Coronary artery (tissue), 2 donors: ENCODE measurements at regions not wholly inside any gene's neighbourhood (a gene's known extent, or its start where the extent isn't known, plus 50 kb on each side); places are given as distances from the start of the nearest gene placed in this dataset.

Experiments
- DNase-seq: peaks from one replicate; pipeline ENCODE4 v3.0.0-alpha.2; 2017; ENCODE audit warnings: low spot score
- H3K27ac ChIP-seq, 2 donors: fragments of 200-600 bp; sonication (generic); one replicate each; pipeline ENCODE4 v1.5.1; 2016 to 2019
- H3K4me3 ChIP-seq: fragments of 200-600 bp; sonication (generic); 2 replicates; pipeline ENCODE4 v1.5.1; 2016; ENCODE audit warnings: mild to moderate bottlenecking, moderate library complexity
- CTCF ChIP-seq: fragments of 200-600 bp; sonication (generic); IDR thresholded peaks from one replicate; pipeline ENCODE4 v1.5.1; 2019; ENCODE audit warnings: antibody characterized with exemption

- Histone ChIP-seq H3K27ac (no peak overlapping the region), H3K4me3 (no peak overlapping the region)
- TF ChIP-seq CTCF = no peak
- no peak for DNase-seq
Observed at GRCh38 chr7:9013940-9014339, 580.5 kb downstream of the NXPH1 start.

- no peak overlapping the region for H3K4me3 ChIP-seq
- H3K27ac ChIP-seq = no peak overlapping the region
- TF ChIP-seq CTCF = no peak
- DNase-seq = no peak
Observed at GRCh38 chr7:9017286-9017685, 583.9 kb downstream of the NXPH1 start.

- TF ChIP-seq CTCF = no peak
Observed at GRCh38 chr7:9022456-9022855, 589.0 kb downstream of the NXPH1 start.

GRCh38 chr7:9023675-9024294 lies 590.4 kb downstream of the NXPH1 start:
- no peak for TF ChIP-seq CTCF
- H3K4me3 ChIP-seq = no peak overlapping the region
- DNase-seq = no peak
- no peak overlapping the region for H3K27ac ChIP-seq

More at GRCh38 chr7:9022456-9022855, 589.0 kb downstream of the NXPH1 start:
- Histone ChIP-seq H3K4me3 (no peak overlapping the region), H3K27ac (no peak overlapping the region)
- no peak for DNase-seq

- no peak for TF ChIP-seq CTCF
- Histone ChIP-seq H3K27ac (no peak overlapping the region), H3K4me3 (no peak overlapping the region)
- DNase-seq = no peak
Observed at GRCh38 chr7:9026121-9026520, 592.7 kb downstream of the NXPH1 start.

GRCh38 chr7:9028012-9028411 lies 594.6 kb downstream of the NXPH1 start:
- no peak overlapping the region for H3K27ac ChIP-seq
- TF ChIP-seq CTCF = no peak
- no peak overlapping the region for H3K4me3 ChIP-seq
- DNase-seq = no peak

GRCh38 chr7:9029681-9030530 lies 596.5 kb downstream of the NXPH1 start:
- DNase-seq = no peak
- Histone ChIP-seq H3K27ac (no peak overlapping the region), H3K4me3 (no peak overlapping the region)
- no peak for TF ChIP-seq CTCF
